ENCODE measurements at regions not wholly inside any gene's neighbourhood (a gene's known extent, or its start where the extent isn't known, plus 50 kb on each side); places are given as distances from the start of the nearest gene placed in this dataset.

DNA sequence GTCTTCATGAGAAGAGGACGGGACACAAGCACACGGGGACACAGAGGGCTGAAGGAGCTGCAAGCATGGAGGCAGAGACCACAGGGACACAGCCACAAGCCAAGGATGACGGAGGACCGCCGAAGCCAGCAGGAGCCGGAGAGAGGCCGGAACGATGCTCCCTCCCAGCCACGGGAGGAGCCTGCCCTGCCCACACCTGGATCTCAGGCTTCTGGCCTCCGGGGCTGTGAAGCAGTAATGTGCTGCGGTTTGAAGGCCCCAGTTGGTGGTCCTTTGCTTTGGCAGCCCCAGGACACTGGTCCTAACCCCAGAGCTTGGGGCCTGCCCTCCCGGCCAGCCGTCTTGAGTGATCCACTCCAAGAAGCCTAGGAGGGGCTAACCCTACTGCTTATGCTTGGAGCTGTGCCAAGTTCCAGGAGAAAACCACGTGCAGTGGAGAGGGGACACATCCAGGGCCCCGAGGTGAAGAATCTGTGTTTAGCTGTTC is 85.9 kb downstream of the HMX1 start:
- TF ChIP-seq, protein P1, sequence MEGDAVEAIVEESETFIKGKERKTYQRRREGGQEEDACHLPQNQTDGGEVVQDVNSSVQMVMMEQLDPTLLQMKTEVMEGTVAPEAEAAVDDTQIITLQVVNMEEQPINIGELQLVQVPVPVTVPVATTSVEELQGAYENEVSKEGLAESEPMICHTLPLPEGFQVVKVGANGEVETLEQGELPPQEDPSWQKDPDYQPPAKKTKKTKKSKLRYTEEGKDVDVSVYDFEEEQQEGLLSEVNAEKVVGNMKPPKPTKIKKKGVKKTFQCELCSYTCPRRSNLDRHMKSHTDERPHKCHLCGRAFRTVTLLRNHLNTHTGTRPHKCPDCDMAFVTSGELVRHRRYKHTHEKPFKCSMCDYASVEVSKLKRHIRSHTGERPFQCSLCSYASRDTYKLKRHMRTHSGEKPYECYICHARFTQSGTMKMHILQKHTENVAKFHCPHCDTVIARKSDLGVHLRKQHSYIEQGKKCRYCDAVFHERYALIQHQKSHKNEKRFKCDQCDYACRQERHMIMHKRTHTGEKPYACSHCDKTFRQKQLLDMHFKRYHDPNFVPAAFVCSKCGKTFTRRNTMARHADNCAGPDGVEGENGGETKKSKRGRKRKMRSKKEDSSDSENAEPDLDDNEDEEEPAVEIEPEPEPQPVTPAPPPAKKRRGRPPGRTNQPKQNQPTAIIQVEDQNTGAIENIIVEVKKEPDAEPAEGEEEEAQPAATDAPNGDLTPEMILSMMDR (IDR thresholded peaks at IDR 0.05; ENCODE audit: control extremely low read depth in 1 of 3, insufficient read depth in 1 of 3, low read depth in 1 of 3, low read length in 3 of 3), result no peak
- TF ChIP-seq TAF1 (IDR thresholded peaks at IDR 0.05; ENCODE audit: low read depth, low read length) (no peak), SIN3A (conservative IDR thresholded peaks at IDR 0.05 in 1 of 2, IDR thresholded peaks at IDR 0.05 in 1 of 2; ENCODE audit: low read depth in 1 of 2, low read length in 2 of 2) (no peak), YY1 (IDR thresholded peaks at IDR 0.05; ENCODE audit: low read depth, low read length) (no peak), EZH2 (IDR thresholded peaks at IDR 0.05; ENCODE audit: low read depth, low read length, severe bottlenecking) (no peak), RNF2 (IDR thresholded peaks at IDR 0.05; ENCODE audit: borderline replicate concordance, low read depth, low read length, missing control alignments, poor library complexity, severe bottlenecking) (no peak), RFX5 (IDR thresholded peaks at IDR 0.05; ENCODE audit: borderline replicate concordance, low read depth, low read length) (no peak), POLR2AphosphoS5 (IDR thresholded peaks at IDR 0.05; ENCODE audit: low read depth, low read length) (no peak), CEBPB (IDR thresholded peaks at IDR 0.05; ENCODE audit: low read depth, low read length) (no peak), POLR2A (IDR thresholded peaks at IDR 0.05; ENCODE audit: control extremely low read depth in 1 of 2, low read depth in 2 of 2, low read length in 2 of 2) (no peak)
- TF ChIP-seq, protein P2, sequence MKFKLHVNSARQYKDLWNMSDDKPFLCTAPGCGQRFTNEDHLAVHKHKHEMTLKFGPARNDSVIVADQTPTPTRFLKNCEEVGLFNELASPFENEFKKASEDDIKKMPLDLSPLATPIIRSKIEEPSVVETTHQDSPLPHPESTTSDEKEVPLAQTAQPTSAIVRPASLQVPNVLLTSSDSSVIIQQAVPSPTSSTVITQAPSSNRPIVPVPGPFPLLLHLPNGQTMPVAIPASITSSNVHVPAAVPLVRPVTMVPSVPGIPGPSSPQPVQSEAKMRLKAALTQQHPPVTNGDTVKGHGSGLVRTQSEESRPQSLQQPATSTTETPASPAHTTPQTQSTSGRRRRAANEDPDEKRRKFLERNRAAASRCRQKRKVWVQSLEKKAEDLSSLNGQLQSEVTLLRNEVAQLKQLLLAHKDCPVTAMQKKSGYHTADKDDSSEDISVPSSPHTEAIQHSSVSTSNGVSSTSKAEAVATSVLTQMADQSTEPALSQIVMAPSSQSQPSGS (IDR thresholded peaks at IDR 0.05; ENCODE audit: low read length), result no peak
- TF ChIP-seq, protein P3, sequence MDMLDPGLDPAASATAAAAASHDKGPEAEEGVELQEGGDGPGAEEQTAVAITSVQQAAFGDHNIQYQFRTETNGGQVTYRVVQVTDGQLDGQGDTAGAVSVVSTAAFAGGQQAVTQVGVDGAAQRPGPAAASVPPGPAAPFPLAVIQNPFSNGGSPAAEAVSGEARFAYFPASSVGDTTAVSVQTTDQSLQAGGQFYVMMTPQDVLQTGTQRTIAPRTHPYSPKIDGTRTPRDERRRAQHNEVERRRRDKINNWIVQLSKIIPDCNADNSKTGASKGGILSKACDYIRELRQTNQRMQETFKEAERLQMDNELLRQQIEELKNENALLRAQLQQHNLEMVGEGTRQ (IDR thresholded peaks at IDR 0.05; ENCODE audit: low read length), result no peak

All from H1 (cell line).